ENCODE measurements at regions not wholly inside any gene's neighbourhood (a gene's known extent, or its start where the extent isn't known, plus 50 kb on each side); places are given as distances from the start of the nearest gene placed in this dataset.

- TF ChIP-seq JUND (IDR thresholded peaks at IDR 0.05; ENCODE audit: low read length), result no peak
- TF ChIP-seq KDM1A (IDR thresholded peaks at IDR 0.05; ENCODE audit: borderline replicate concordance, low read length), result no peak
- TF ChIP-seq POU5F1 (IDR thresholded peaks at IDR 0.05; ENCODE audit: low read depth, low read length), result no peak
These were observed 141.7 kb upstream of the COPS8 start (continued) for GRCh38 chr2:236943841-236944513.

Data from H1 (cell line).